Ishikawa (cell line): ENCODE measurements at regions not wholly inside any gene's neighbourhood (a gene's known extent, or its start where the extent isn't known, plus 50 kb on each side); places are given as distances from the start of the nearest gene placed in this dataset.

Experiments used
- CEBPB ChIP-seq: IDR thresholded peaks from 2 replicates; pipeline ENCODE4 v1.6.1; 2012
- CREB1 ChIP-seq: IDR thresholded peaks from 2 replicates; pipeline ENCODE4 v1.6.1; 2012; ENCODE audit warnings: low read depth
- EGR1 ChIP-seq: IDR thresholded peaks from 2 replicates; pipeline ENCODE4 v1.6.1; 2012
- EP300 ChIP-seq: IDR thresholded peaks from 2 replicates; pipeline ENCODE4 v1.6.1; 2012; ENCODE audit warnings: borderline replicate concordance
- FOXM1 ChIP-seq: IDR thresholded peaks from 2 replicates; pipeline ENCODE4 v1.6.1; 2012; ENCODE audit warnings: low read depth, borderline replicate concordance
- NFIC ChIP-seq: IDR thresholded peaks from 2 replicates; pipeline ENCODE4 v1.6.1; 2012
- RAD21 ChIP-seq: IDR thresholded peaks from 2 replicates; pipeline ENCODE4 v1.6.1; 2012; ENCODE audit warnings: low read depth
- TAF1 ChIP-seq: IDR thresholded peaks from 2 replicates; pipeline ENCODE4 v1.6.1; 2012; ENCODE audit warnings: low read depth, mild to moderate bottlenecking
- TCF12 ChIP-seq: IDR thresholded peaks from 2 replicates; pipeline ENCODE4 v1.6.1; 2012; ENCODE audit warnings: low read depth
- TEAD4 ChIP-seq: IDR thresholded peaks from 2 replicates; pipeline ENCODE4 v1.6.1; 2012
- USF1 ChIP-seq: IDR thresholded peaks from 2 replicates; pipeline ENCODE4 v1.6.1; 2012
- YY1 ChIP-seq: IDR thresholded peaks from 2 replicates; pipeline ENCODE4 v1.6.1; 2012; ENCODE audit warnings: low read depth
- ZBTB7A ChIP-seq: IDR thresholded peaks from 2 replicates; pipeline ENCODE4 v1.6.1; 2012; ENCODE audit warnings: low read depth
- TF ChIP-seq, protein P1 (sequence below): IDR thresholded peaks from 2 replicates; pipeline ENCODE4 v1.6.1; 2012; ENCODE audit warnings: low read depth, mild to moderate bottlenecking
- TF ChIP-seq, protein P2 (sequence below): IDR thresholded peaks from 2 replicates; pipeline ENCODE4 v1.6.1; 2012

DNA sequence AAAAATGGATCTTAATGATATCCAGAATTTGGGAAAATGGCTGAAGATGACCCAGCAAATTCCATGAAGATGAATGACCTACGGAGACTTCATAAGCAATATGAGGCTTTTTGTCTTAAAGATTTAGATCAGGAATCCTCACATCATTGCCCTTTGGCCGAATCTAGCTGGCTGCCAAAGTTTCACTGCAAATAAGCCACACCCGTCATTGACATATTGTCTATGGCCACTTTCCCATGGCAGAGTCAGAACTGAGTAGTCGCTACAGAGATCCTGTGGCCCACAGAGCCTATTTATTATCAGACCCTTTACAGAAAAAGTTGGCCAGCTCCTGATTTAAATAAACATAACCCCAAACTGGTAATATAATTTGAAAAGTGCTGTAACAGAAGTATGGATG is 307.4 kb upstream of the RARB start:
- TF ChIP-seq FOXM1 (no peak), USF1 (no peak), CREB1 (no peak), NFIC (no peak), YY1 (no peak), TEAD4 (no peak), RAD21 (no peak)
- TF ChIP-seq, protein P1, sequence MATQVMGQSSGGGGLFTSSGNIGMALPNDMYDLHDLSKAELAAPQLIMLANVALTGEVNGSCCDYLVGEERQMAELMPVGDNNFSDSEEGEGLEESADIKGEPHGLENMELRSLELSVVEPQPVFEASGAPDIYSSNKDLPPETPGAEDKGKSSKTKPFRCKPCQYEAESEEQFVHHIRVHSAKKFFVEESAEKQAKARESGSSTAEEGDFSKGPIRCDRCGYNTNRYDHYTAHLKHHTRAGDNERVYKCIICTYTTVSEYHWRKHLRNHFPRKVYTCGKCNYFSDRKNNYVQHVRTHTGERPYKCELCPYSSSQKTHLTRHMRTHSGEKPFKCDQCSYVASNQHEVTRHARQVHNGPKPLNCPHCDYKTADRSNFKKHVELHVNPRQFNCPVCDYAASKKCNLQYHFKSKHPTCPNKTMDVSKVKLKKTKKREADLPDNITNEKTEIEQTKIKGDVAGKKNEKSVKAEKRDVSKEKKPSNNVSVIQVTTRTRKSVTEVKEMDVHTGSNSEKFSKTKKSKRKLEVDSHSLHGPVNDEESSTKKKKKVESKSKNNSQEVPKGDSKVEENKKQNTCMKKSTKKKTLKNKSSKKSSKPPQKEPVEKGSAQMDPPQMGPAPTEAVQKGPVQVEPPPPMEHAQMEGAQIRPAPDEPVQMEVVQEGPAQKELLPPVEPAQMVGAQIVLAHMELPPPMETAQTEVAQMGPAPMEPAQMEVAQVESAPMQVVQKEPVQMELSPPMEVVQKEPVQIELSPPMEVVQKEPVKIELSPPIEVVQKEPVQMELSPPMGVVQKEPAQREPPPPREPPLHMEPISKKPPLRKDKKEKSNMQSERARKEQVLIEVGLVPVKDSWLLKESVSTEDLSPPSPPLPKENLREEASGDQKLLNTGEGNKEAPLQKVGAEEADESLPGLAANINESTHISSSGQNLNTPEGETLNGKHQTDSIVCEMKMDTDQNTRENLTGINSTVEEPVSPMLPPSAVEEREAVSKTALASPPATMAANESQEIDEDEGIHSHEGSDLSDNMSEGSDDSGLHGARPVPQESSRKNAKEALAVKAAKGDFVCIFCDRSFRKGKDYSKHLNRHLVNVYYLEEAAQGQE, result no peak
- TF ChIP-seq, protein P2, sequence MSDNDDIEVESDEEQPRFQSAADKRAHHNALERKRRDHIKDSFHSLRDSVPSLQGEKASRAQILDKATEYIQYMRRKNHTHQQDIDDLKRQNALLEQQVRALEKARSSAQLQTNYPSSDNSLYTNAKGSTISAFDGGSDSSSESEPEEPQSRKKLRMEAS, result no peak

DNA sequence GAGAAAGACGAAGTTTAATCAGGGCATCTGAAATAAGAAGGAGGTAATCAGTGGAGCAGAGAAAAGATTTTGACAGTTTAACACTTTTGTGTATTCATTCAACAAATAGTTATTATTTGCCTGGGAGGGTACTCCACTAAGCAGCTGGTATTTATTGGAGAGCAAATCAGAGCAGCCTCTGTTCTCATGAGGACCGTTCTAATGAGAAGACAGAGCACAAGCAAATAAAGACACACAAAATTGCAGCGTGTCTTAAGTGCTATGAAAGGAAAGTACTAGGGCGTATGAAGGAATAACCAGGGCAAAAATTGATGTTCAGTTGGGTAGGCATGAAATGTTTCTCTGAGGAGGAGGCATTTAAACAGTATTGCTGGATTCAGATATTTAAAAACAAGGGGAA is 302.9 kb upstream of the RARB start:
- TF ChIP-seq EP300 (no peak), YY1 (no peak)

DNA sequence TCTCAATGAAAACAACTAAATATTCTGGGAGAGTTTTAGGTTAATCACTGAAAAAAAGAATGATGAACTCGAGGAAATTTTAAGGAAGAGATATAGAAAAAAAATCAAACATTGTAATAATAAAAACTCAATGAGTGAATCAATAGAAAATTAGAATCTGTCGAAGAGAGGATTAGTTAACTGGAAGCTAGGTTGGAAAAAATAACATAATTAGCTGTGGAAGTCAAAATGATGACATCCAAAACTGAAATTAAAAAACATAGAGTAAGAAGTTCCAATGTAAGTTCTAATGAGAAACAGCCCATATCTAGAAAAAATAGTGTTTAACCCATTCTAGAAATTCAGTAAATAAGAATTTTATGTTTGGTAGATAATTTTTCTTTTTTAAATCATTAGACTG is 299.3 kb upstream of the RARB start:
- TF ChIP-seq, protein P2, result no peak
- TF ChIP-seq FOXM1 (no peak), CREB1 (no peak), YY1 (no peak), TCF12 (no peak), EP300 (no peak), EGR1 (no peak), NFIC (no peak)

GRCh38 chr3:25130724-25131520 is 297.1 kb upstream of the RARB start:
- TF ChIP-seq EGR1, result no peak
- no peak for TF ChIP-seq USF1
- no peak for TF ChIP-seq CEBPB
- TF ChIP-seq EP300, result no peak
- no peak for TF ChIP-seq CREB1
- TF ChIP-seq, protein P2, result no peak
- TF ChIP-seq NFIC, result no peak
- no peak for TF ChIP-seq RAD21
- TF ChIP-seq ZBTB7A, result no peak
- no peak for TF ChIP-seq TEAD4
- TF ChIP-seq YY1, result no peak
- TF ChIP-seq, protein P1, result no peak
- no peak for TF ChIP-seq TAF1

DNA sequence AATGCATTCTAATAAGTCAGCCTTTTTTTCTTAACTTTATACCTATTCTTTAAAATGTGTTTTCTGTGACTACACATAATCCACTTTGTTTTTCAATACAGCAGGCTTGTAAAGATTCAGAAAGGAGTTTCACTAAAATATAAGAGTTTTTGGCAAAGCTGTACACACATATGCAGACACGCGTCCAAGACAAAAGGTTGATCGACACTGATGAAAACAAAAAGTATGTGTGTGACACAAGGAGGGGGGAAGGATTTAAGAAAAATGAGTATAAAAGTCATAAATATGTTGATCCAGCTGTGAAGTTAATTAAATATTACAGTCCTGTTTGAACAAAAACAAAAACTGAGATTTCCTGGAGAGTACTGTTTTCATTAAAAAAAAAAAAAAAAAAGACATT is 294.5 kb upstream of the RARB start:
- no peak for TF ChIP-seq EP300

DNA sequence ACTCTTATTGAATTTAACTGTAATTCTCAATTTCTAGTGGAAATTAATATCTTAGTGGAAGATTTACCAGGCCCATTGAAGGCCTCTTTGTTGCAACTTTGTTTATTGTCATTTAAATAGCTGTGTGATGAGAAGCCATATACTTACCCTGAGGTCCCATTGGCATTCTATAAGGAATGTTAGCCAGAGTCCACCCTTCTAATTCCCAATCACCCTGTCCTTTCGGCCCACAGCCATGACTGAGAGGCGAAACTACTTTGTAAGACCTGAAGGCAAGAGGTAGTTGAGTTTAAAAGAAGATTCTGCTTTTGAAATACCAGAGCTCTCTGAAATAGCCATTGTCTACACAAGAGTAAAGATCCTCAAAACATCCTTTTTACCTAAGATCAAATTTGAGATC is 290.5 kb upstream of the RARB start:
- no peak for TF ChIP-seq USF1
- TF ChIP-seq, protein P2, result no peak
- TF ChIP-seq, protein P1, result no peak
- TF ChIP-seq EP300, result no peak
- TF ChIP-seq CREB1, result no peak
- TF ChIP-seq TEAD4, result no peak
- TF ChIP-seq EGR1, result no peak
- TF ChIP-seq YY1, result no peak
- TF ChIP-seq CEBPB, result no peak
- no peak for TF ChIP-seq TCF12
- no peak for TF ChIP-seq ZBTB7A
- no peak for TF ChIP-seq FOXM1
- TF ChIP-seq TAF1, result no peak
- TF ChIP-seq RAD21, result no peak
- TF ChIP-seq NFIC, result no peak
